ENCODE measurements at regions not wholly inside any gene's neighbourhood (a gene's known extent, or its start where the extent isn't known, plus 50 kb on each side); places are given as distances from the start of the nearest gene placed in this dataset.
"Not testable (repeated sequence)": the region's sequence is repeated elsewhere in the genome, so short reads cannot be mapped to it uniquely, and the experiment has no call there.

- DNase-seq (ENCODE audit: low spot score), result no peak
These were observed 408.2 kb downstream of the SEC14L1 start for GRCh38 chr17:77548967-77549366.

GRCh38 chr17:77549726-77550366 lies 408.7 kb upstream of the TNRC6C start:
- no peak for DNase-seq (ENCODE audit: low spot score)

- no peak for DNase-seq (ENCODE audit: low spot score)
These were observed 404.9 kb upstream of the TNRC6C start for GRCh38 chr17:77553459-77554066.

DNA sequence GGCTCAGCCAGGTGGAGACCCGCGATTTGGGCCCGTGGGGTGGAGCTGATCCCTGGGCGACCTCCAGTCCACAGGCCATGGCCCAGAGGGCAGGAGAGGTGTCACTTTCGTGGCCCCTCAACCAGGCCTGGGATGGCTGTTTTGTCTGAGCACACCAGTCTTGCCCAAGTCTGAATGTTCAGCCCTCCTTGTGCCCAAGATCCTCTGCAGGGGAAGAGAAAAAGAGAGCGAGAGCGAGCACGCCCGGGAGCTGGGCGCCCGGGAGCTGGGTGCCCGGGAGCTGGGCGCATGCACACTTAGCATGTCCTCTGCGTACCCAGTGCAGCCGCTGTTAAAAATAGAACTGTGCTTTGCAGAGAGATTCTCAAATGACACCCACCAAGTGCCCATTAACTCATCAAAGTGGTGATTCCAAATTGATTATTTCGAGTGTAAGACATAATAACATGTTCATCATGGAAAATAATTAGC lies 403.3 kb upstream of the TNRC6C start:
- no peak for DNase-seq (ENCODE audit: low spot score)

DNA sequence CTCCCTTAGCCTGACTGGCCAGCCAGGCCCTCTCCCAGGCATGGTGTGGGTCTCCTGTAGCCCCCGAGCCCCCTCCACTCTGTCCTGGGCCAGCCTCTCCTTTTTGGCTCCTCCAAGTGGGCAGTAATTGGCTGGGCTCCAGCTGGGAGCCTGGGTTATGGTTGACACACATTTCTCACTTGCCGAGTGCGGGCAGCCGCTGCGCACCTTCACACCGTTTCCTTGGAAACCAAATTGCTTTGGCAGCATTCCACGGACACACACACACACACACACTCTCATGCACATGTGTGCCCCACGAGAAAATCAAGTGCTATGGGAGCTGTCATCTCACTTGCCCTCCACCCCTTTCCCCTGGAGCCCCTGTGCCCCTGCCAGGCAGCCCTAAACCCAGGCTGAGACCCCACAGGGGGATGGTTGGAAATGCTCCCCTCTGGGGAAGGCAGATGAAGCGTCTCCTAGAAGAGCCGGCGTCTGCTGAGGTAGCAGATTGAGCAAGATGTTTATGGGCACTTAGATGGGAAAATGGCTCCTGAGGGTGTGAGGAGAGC lies 402.7 kb upstream of the TNRC6C start:
- no peak for DNase-seq (ENCODE audit: low spot score)

- DNase-seq (ENCODE audit: low spot score), result no peak
These were observed 402.0 kb upstream of the TNRC6C start for GRCh38 chr17:77556383-77557061.

DNA sequence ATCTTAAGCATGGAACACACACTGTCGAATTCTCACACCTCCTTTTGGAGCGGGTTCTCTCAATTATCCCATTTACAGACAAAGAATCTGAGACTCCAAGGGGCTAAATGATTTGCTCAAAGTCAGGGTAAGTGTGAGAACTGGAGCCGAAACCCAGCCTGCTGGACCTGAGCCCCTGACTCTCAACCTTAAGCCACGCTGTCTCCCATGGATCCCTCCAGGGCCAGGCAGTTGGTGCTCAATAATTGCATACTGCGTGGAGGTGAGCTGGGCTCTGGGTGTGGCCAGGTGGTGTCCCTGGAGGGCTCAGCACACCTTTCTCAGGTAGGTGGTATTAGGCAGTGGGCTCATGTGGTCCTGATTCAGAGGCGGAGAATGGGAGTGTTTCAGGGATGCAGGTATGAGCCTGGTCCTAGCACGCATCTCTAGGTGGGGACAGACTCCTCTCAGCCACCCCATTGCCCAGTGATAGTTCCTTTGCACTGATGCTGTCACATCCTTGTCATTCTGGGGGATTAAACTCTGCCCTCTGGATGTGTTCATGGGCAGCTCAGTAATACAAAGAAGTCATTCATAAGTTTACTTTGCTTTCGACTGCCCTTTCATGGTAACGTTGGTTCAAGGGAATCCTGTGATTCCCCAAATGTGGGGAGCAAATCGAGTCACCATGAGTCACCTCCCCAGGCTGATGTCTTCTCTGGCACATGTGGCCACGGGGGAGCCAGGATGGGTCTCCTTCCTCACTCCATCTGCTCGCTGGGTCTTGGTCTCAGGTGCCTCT lies 399.5 kb upstream of the TNRC6C start:
- no peak for DNase-seq (ENCODE audit: low spot score)

GRCh38 chr17:77560381-77560780 lies 398.1 kb upstream of the TNRC6C start:
- no peak for DNase-seq (ENCODE audit: low spot score)

DNA sequence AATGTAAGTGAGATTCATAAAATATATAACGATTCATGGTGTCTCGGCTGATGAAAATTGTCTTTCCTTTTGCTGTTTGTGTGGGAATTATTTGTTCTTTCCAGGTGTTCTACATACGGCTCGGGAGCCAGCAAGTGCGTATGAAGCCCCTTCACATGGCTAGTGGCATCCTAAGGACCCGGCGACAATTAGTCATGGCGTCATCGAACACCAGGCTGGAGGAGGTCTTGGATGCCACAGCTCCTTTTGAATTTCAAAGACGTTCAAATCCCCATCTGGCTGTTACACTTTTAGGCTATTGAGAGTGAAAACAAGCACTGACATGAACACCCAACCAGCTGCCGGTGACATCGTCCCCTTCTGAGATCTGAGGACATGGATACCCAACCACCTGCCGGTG lies 397.7 kb upstream of the TNRC6C start:
- no peak for DNase-seq (ENCODE audit: low spot score)

- DNase-seq (ENCODE audit: low spot score), result not testable (repeated sequence)
These were observed 396.1 kb upstream of the TNRC6C start for GRCh38 chr17:77562361-77562760.

DNA sequence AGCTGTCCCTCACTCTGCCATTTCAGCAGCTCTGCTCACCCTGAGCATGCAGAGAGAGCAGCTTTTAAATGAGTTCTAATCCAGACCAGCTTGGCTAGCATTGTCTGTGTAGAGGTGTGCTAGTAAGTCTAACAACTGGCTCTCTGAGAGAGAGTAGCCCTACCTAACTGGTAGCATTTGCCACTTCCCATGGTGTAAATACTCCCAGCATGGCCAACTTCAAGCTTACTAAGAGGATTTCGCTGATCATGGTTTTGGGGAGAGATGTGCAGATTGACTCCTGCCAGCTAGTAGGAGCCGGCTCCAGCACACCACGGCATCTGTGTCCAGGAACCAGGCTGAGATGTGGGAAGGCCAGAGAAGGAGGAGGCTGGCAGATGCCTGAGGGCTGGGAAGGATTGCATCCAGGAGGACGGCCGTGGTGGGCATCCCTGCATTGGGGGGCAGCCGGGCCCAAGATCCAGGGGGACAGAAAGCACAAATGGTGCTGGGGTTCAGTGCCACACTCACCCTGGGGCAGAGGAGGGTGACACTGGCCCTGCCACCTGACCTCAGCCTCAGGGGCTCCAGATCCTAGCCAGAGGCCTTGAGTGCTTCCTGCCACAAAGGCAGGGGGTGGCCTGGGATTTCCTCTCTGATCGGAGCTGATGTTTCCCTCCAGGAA lies 394.9 kb upstream of the TNRC6C start:
- DNase-seq (ENCODE audit: low spot score), result no peak

DNA sequence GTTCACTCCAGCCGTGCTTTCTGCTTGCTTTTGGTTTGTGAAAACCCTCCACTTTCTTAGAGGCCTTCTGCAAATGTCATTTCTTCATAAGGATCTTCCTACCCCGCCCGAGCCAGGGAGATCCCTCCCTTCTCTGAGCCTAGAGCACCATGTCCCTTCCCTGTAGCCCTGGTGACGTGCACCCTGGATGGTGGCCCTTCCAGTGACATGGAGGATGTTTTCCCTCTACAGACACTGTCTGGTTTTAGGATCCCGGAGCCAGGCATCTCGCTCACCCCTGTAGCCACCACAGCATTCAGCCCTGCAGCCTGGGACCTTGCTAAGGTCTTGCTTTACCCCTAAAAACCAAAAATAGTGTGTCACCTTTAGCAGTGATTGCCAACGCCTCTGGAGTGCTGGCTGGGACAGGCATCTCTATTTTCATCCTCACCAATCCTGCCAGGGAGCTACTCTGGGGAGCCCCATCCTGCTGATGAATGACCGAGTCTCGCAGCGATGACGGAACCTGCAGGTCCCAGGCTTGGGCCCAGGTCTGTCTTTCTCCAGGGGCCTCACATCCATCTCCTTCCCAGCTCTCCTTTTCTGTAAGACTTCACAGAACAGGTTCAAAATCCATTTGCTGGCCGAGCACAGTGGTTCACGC lies 394.1 kb upstream of the TNRC6C start:
- no peak for DNase-seq (ENCODE audit: low spot score)

DNA sequence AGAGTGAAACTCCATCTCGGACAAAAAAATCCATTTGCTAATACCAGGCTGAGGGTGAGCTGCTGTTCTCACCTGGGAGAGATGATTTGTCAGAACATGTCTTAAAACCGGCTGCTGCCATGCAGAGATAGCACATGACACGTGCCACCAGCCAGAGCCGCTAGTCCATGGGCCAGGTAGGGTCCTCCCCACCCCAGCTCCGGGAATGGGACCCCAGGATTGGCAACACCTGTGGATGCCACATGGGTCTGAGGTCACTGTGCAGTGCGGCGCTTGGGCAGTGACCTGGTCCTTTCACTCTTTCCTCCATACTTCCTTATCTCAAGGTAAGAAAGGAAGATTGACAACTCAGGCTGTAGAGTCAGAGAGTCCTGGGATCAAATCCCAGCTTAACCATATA lies 393.3 kb upstream of the TNRC6C start:
- DNase-seq (ENCODE audit: low spot score), result no peak

GRCh38 chr17:77566151-77566550 lies 392.4 kb upstream of the TNRC6C start:
- no peak for DNase-seq (ENCODE audit: low spot score)

DNA sequence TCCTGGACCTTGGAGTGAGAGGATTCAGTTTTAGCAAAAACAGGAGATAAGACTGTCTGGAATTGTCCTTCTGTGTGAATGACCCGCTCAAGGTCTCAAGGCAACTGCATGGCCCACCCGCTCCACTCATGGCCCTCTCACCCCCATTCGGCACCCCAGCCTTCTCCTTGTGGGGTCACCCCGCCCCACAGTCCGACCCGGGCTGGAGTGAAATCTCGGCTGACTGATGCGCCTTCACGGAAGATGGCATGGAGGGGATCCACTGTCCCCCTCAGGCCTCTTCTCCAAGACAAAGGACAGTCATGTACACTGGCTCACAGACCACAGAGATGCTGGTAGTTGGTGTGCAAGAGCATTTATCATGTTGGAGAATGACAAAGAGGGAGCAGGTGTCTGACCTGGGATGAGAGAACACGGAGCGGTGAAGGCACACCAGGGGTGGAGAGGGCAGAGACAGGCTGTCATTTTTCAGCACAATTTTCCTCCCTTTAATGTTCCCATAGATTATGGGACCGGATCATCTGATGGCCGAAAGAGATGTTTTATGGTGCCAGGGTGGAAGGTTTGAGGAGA lies 391.9 kb upstream of the TNRC6C start:
- DNase-seq (ENCODE audit: low spot score), result no peak

DNA sequence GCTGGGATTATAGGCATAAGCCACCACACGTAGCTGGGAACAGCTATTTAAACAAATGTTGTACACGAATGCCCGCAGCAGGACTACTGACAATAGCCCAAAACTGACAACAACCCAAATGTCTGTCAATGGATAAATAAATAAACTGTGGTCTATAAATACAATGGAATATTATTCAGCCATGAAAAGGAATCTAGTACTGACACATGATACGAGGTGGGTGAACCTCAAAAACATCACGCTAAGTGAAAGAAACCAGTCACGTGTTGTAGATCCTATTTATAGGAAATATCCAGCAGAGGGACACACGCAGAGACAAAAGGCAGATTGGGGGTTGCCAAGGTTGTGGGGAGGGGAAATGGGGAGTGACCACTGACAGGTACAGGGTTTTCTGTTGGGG lies 390.0 kb upstream of the TNRC6C start:
- no peak for DNase-seq (ENCODE audit: low spot score)

- no peak for DNase-seq (ENCODE audit: low spot score)
These were observed 388.5 kb upstream of the TNRC6C start for GRCh38 chr17:77569846-77570564.

DNA sequence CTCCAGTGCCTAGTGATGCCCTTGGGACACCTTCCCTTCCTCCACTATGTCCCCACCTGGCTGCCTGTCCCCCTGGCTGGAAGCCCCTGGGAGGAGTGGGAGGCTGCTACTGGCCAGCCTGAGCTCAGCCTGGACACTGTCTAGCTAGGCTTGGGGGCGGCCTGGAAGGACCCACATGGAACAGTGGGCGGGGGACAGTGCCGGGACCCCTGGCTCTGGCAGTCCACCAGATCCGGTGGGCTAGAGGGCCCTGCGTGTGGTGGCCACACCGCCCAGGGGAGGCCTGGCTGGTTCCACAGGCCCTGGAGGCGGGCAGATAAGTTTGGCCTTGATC lies 388.0 kb upstream of the TNRC6C start:
- no peak for DNase-seq (ENCODE audit: low spot score)

DNA sequence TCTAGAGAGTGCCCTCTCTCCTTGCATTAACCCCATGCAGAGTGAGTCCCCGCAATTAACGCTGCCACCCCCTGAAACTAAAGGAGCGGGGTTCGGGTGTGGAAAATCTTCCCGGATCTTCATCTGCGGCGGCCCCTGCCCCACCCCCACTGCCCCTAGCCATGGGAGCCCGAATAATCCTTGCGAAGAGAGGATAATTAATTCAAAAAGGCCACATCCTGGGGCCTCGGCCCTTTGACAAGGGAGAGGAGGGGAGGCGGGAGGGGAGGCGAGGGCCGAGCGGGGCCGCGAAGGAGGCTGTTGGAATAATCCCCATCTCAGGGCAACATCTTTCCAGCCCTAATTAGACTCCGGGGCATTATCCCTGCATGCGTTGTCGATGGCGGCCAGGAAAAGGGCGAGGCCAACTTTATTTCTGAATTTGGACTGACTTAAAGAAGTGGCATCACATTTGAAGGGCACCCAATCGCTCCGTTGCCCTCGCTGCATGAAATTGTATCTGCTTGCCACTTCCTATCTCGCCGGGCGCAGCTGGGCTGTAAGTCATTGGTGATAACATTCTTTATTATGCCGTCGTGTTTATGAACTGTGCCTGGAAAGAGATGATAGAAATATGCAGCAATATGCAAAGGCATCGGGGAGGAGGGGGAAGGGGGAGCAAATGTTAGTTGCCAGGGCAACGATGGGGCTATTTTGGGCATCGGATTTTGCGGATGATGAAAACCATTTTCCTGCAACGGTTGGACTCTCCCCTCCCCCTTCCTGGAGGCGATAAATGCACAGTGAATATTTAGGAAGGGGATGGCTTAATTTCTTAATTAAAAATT lies 387.1 kb upstream of the TNRC6C start:
- DNase-seq (ENCODE audit: low spot score), result no peak

Measured in HuH-7 (cell line).